ENCODE measurements at regions not wholly inside any gene's neighbourhood (a gene's known extent, or its start where the extent isn't known, plus 50 kb on each side); places are given as distances from the start of the nearest gene placed in this dataset.

DNA sequence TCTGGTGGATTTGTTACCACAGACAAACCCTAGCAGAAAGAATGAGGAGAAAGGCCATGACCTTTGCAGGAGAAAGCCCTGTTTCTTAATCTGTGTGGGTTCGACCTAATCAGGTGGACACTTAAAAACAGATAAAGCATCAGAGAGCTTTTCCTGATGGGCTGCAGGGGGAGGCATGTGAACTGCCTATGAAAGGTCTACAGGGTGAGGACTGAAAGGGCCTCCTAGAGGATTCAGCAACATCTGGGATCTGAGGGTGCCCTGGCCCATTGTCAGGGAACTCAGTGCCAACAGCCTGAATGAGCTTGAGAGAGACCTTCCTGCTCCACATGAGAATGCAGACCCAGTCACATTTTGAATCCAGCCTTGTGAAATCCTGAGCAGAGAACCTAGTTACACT is 178.8 kb upstream of the DDHD1 start:
- no peak overlapping the region for H3K27ac ChIP-seq (ENCODE audit: low read depth in 1 of 2, low read length in 2 of 2)
- intact Hi-C loops (cut with DNase I): no loop called here
- H3K27me3 ChIP-seq (ENCODE audit: control insufficient read depth in 1 of 2, insufficient read depth in 2 of 2, low read length in 1 of 2): no peaks in the 10 kb centered on the region
- no peaks in the 10 kb centered on the region for H3K9me3 ChIP-seq (ENCODE audit: control insufficient read depth, low read length)
- WGBS, 2 donors: 80 to 84% methylated on average over 1 of the region's 1 CpG
- DNase-seq (no peak), ATAC-seq (ENCODE audit: low FRiP score) (no peak)
- H3K4me1 ChIP-seq (ENCODE audit: control insufficient read depth in 1 of 2, insufficient read depth in 2 of 2, low read length in 2 of 2): peaks cover 0 to 2% of the 10 kb centered on the region in 2 donors
- H3K4me3 ChIP-seq (ENCODE audit: low read length in 2 of 2): no peak overlapping the region
- no peaks in the 10 kb centered on the region for H3K36me3 ChIP-seq (ENCODE audit: control insufficient read depth in 1 of 2, insufficient read depth in 2 of 2, low read length in 1 of 2)

DNA sequence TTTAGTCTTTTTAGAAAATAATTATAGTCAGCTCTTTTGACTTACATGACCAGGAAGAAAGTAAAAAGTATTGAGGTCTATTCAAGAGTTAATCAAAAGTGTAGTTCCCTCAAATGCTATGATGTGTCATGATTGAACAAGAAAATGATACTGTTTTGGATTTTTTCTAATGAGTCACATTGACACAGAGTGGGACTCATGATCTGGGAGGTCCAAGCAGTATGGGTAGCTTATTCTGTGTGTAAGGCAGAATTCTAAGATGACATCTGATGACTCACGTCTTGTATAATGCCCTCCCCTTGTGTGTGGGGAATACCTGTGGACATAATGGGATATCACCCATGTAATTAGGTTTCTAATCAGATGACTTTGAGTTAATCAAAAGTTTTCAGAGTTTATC is 178.1 kb upstream of the DDHD1 start:
- H3K9me3 ChIP-seq (ENCODE audit: control insufficient read depth, low read length): no peaks in the 10 kb centered on the region
- no peaks in the 10 kb centered on the region for H3K36me3 ChIP-seq (ENCODE audit: control insufficient read depth in 1 of 2, insufficient read depth in 2 of 2, low read length in 1 of 2)
- no peaks in the 10 kb centered on the region for H3K27me3 ChIP-seq (ENCODE audit: control insufficient read depth in 1 of 2, insufficient read depth in 2 of 2, low read length in 1 of 2)
- H3K4me1 ChIP-seq (ENCODE audit: control insufficient read depth in 1 of 2, insufficient read depth in 2 of 2, low read length in 2 of 2): peaks cover 0 to 2% of the 10 kb centered on the region in 2 donors
- DNase-seq (no peak), ATAC-seq (ENCODE audit: low FRiP score) (no peak)
- no peak overlapping the region for H3K27ac ChIP-seq (ENCODE audit: low read depth in 1 of 2, low read length in 2 of 2)
- 90 to 93% methylated on average over 1 of the region's 1 CpG for WGBS, 2 donors
- intact Hi-C loops (cut with DNase I): no loop called here
- no peak overlapping the region for H3K4me3 ChIP-seq (ENCODE audit: low read length in 2 of 2)

- ATAC-seq (ENCODE audit: low FRiP score) (no peak), DNase-seq (no peak)
- Histone ChIP-seq H3K4me3 (ENCODE audit: low read length in 2 of 2) (no peak overlapping the region), H3K36me3 (ENCODE audit: control insufficient read depth in 1 of 2, insufficient read depth in 2 of 2, low read length in 1 of 2) (no peaks in the 10 kb centered on the region), H3K9me3 (ENCODE audit: control insufficient read depth, low read length) (no peaks in the 10 kb centered on the region), H3K27me3 (ENCODE audit: control insufficient read depth in 1 of 2, insufficient read depth in 2 of 2, low read length in 1 of 2) (no peaks in the 10 kb centered on the region), H3K4me1 (ENCODE audit: control insufficient read depth in 1 of 2, insufficient read depth in 2 of 2, low read length in 2 of 2) (peaks cover 0 to 2% of the 10 kb centered on the region in 2 donors), H3K27ac (ENCODE audit: low read depth in 1 of 2, low read length in 2 of 2) (no peak overlapping the region)
- intact Hi-C loops (cut with DNase I): no loop called here
- WGBS, 2 donors: 46 to 48% methylated on average over 3 of the region's 3 CpGs
These were observed 177.3 kb upstream of the DDHD1 start for GRCh38 chr14:53330441-53330840.

DNA sequence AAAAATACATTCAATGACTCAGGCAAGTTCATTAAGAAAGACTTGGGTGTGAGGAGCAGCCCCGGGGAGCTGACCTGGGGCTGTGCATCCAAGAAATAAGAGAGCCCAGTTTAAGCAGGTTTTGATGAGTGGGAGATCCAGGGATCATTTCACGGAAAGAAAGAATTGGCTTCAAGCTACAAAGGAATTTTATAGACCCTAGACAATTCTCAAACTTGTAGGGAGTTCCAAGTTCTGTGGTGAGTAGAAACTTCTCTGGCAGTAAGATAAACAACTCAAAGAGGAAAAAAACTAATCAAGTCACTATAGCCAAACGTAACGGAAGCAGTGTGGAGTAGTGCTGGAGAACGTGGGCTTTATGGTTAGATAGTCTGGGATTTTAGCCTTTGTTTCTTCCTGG is 175.7 kb upstream of the DDHD1 start:
- ATAC-seq (ENCODE audit: low FRiP score) (no peak), DNase-seq (no peak)
- Histone ChIP-seq H3K4me1 (ENCODE audit: control insufficient read depth in 1 of 2, insufficient read depth in 2 of 2, low read length in 2 of 2) (peaks cover 0 to 2% of the 10 kb centered on the region in 2 donors), H3K27me3 (ENCODE audit: control insufficient read depth in 1 of 2, insufficient read depth in 2 of 2, low read length in 1 of 2) (no peaks in the 10 kb centered on the region), H3K36me3 (ENCODE audit: control insufficient read depth in 1 of 2, insufficient read depth in 2 of 2, low read length in 1 of 2) (no peaks in the 10 kb centered on the region), H3K9me3 (ENCODE audit: control insufficient read depth, low read length) (no peaks in the 10 kb centered on the region), H3K27ac (ENCODE audit: low read depth in 1 of 2, low read length in 2 of 2) (no peak overlapping the region), H3K4me3 (ENCODE audit: low read length in 2 of 2) (no peak overlapping the region)
- intact Hi-C loops (cut with DNase I): no loop called here
- 35 to 45% methylated on average over 5 of the region's 5 CpGs for WGBS, 2 donors

- Histone ChIP-seq H3K4me1 (ENCODE audit: control insufficient read depth in 1 of 2, insufficient read depth in 2 of 2, low read length in 2 of 2) (peaks cover 0 to 2% of the 10 kb centered on the region in 2 donors), H3K9me3 (ENCODE audit: control insufficient read depth, low read length) (no peaks in the 10 kb centered on the region), H3K36me3 (ENCODE audit: control insufficient read depth in 1 of 2, insufficient read depth in 2 of 2, low read length in 1 of 2) (no peaks in the 10 kb centered on the region), H3K4me3 (ENCODE audit: low read length in 2 of 2) (no peak overlapping the region), H3K27ac (ENCODE audit: low read depth in 1 of 2, low read length in 2 of 2) (no peak overlapping the region), H3K27me3 (ENCODE audit: control insufficient read depth in 1 of 2, insufficient read depth in 2 of 2, low read length in 1 of 2) (no peaks in the 10 kb centered on the region)
- ATAC-seq (ENCODE audit: low FRiP score) (no peak), DNase-seq (no peak)
- intact Hi-C loops (cut with DNase I): no loop called here
- WGBS, 2 donors: 64 to 76% methylated on average over 1 of the region's 1 CpG
These were observed 174.6 kb upstream of the DDHD1 start for GRCh38 chr14:53327716-53328115.

- DNase-seq: no peak
- Histone ChIP-seq H3K27me3 (ENCODE audit: control insufficient read depth in 1 of 2, insufficient read depth in 2 of 2, low read length in 1 of 2) (no peaks in the 10 kb centered on the region), H3K4me1 (ENCODE audit: control insufficient read depth in 1 of 2, insufficient read depth in 2 of 2, low read length in 2 of 2) (peaks cover 0 to 2% of the 10 kb centered on the region in 2 donors), H3K4me3 (ENCODE audit: low read length in 2 of 2) (no peak overlapping the region), H3K9me3 (ENCODE audit: control insufficient read depth, low read length) (no peaks in the 10 kb centered on the region), H3K27ac (ENCODE audit: low read depth in 1 of 2, low read length in 2 of 2) (no peak overlapping the region), H3K36me3 (ENCODE audit: control insufficient read depth in 1 of 2, insufficient read depth in 2 of 2, low read length in 1 of 2) (no peaks in the 10 kb centered on the region)
- intact Hi-C loops (cut with DNase I): no loop called here
- ATAC-seq (ENCODE audit: low FRiP score): no peak
These were observed 172.2 kb upstream of the DDHD1 start for GRCh38 chr14:53325176-53325806.

- Histone ChIP-seq H3K9me3 (ENCODE audit: control insufficient read depth, low read length) (peaks cover 1% of the 10 kb centered on the region), H3K27ac (ENCODE audit: low read depth in 1 of 2, low read length in 2 of 2) (no peak overlapping the region), H3K36me3 (ENCODE audit: control insufficient read depth in 1 of 2, insufficient read depth in 2 of 2, low read length in 1 of 2) (no peaks in the 10 kb centered on the region), H3K4me3 (ENCODE audit: low read length in 2 of 2) (no peak overlapping the region), H3K27me3 (ENCODE audit: control insufficient read depth in 1 of 2, insufficient read depth in 2 of 2, low read length in 1 of 2) (no peaks in the 10 kb centered on the region), H3K4me1 (ENCODE audit: control insufficient read depth in 1 of 2, insufficient read depth in 2 of 2, low read length in 2 of 2) (no peaks in the 10 kb centered on the region)
- ATAC-seq (ENCODE audit: low FRiP score): peak; percentile 57
- intact Hi-C loops (cut with DNase I): no loop called here
- WGBS, 2 donors: 61 to 70% methylated on average over 5 of the region's 5 CpGs
- no peak for DNase-seq
These were observed 163.4 kb upstream of the DDHD1 start for GRCh38 chr14:53316504-53316903.

DNA sequence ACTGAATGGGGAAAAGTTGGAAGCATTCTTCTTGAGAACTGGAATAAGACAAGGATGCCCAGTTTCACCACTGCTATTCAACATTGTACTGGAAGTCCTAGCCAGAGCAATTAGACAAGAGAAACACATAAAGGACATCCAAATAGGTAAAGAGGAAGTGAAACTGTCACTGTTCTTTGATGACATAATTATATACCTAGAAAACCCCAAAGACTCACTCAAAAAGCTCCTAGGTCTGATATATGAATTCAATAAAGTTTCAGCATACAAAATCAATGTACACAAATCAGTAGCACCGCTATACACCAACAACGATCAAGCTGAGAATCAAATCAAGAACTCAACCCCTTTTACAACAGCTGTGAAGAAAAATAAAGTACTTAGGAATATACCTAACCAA is 157.3 kb upstream of the DDHD1 start:
- no peak for ATAC-seq (ENCODE audit: low FRiP score)
- H3K27me3 ChIP-seq (ENCODE audit: control insufficient read depth in 1 of 2, insufficient read depth in 2 of 2, low read length in 1 of 2): no peaks in the 10 kb centered on the region
- H3K9me3 ChIP-seq (ENCODE audit: control insufficient read depth, low read length): no peaks in the 10 kb centered on the region
- no peaks in the 10 kb centered on the region for H3K36me3 ChIP-seq (ENCODE audit: control insufficient read depth in 1 of 2, insufficient read depth in 2 of 2, low read length in 1 of 2)
- WGBS, 2 donors: 95 to 98% methylated on average over 2 of the region's 2 CpGs
- DNase-seq: no peak
- no peak overlapping the region for H3K27ac ChIP-seq (ENCODE audit: low read depth in 1 of 2, low read length in 2 of 2)
- H3K4me1 ChIP-seq (ENCODE audit: control insufficient read depth in 1 of 2, insufficient read depth in 2 of 2, low read length in 2 of 2): no peaks in the 10 kb centered on the region
- intact Hi-C loops (cut with DNase I): no loop called here
- H3K4me3 ChIP-seq (ENCODE audit: low read length in 2 of 2): no peak overlapping the region

GRCh38 chr14:53306911-53307310 is 153.8 kb upstream of the DDHD1 start:
- no peak overlapping the region for H3K27ac ChIP-seq (ENCODE audit: low read depth in 1 of 2, low read length in 2 of 2)
- DNase-seq (no peak), ATAC-seq (ENCODE audit: low FRiP score) (peak; percentile 56)
- H3K4me1 ChIP-seq (ENCODE audit: control insufficient read depth in 1 of 2, insufficient read depth in 2 of 2, low read length in 2 of 2): no peaks in the 10 kb centered on the region
- no peaks in the 10 kb centered on the region for H3K36me3 ChIP-seq (ENCODE audit: control insufficient read depth in 1 of 2, insufficient read depth in 2 of 2, low read length in 1 of 2)
- WGBS, 2 donors: 56 to 71% methylated on average over 3 of the region's 3 CpGs
- intact Hi-C loops (cut with DNase I): loop anchor here in 1 of 2 donors (10.0 kb wide), 1 partner anchor 482 kb away; no protein-coding TSS in a partner anchor
- no peaks in the 10 kb centered on the region for H3K27me3 ChIP-seq (ENCODE audit: control insufficient read depth in 1 of 2, insufficient read depth in 2 of 2, low read length in 1 of 2)
- no peaks in the 10 kb centered on the region for H3K9me3 ChIP-seq (ENCODE audit: control insufficient read depth, low read length)
- H3K4me3 ChIP-seq (ENCODE audit: low read length in 2 of 2): no peak overlapping the region

Data from aorta (tissue), 5 donors.